ENCODE measurements at regions not wholly inside any gene's neighbourhood (a gene's known extent, or its start where the extent isn't known, plus 50 kb on each side); places are given as distances from the start of the nearest gene placed in this dataset.

DNA sequence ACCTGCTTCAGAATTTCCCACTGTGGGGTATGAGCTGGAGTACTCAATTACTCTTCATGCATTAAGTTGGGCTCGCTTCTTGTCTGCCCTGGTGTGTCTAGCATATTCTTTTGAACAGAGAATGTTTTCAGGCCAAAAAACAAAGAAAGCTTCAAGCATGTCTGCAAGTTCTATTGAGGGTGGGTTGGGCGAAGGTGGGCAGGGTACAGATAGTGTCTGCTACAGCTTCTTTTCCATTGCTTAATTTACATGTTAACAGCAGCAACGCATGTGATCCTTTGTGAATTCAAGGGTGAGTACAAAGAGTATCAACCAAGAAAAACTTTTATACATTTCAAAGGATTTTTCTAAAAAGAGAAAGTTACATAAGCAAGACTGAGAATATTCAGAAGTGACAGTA is 406.5 kb downstream of the IRS2 start:
- no peak for TF ChIP-seq Cebpa-rat (IDR thresholded peaks at IDR 0.05)
- Histone ChIP-seq H3K27ac (no peak overlapping the region), H3K4me1 (no peaks in the 10 kb centered on the region), H3K9me3 (replicated peaks in 1 of 11) (no peaks in the 10 kb centered on the region), H3K36me3 (no peaks in the 10 kb centered on the region), H3K27me3 (no peaks in the 10 kb centered on the region), H3K4me3 (no peak overlapping the region), H3K4me2 (no peak overlapping the region), H4K20me1 (no peaks in the 10 kb centered on the region), H3K9ac (no peak overlapping the region)

DNA sequence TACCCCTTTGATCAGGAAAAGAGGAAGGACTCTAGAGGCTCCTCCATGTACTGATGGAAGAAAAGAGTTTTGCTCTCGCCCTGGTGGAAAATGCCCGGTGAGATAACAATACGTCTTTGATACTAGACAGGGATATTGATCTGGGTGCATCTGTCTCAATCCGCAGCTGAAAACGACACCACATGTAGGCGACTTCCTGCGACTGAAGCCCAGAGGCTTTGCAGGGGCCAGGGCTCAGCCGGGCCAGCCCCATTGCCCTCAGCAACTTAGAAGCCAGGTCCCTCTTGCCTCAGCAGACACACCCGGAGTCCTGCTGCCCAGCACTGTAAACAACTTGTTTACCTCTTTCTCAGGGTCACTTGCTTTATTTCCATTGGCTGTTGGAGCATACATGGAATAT is 409.4 kb downstream of the IRS2 start:
- no peak for TF ChIP-seq Cebpa-rat (IDR thresholded peaks at IDR 0.05)
- Histone ChIP-seq H3K9me3 (replicated peaks in 1 of 11) (no peaks in the 10 kb centered on the region), H3K4me3 (no peak overlapping the region), H3K4me1 (no peaks in the 10 kb centered on the region), H4K20me1 (no peaks in the 10 kb centered on the region), H3K36me3 (no peaks in the 10 kb centered on the region), H3K27ac (no peak overlapping the region), H3K4me2 (no peak overlapping the region), H3K27me3 (no peaks in the 10 kb centered on the region), H3K9ac (no peak overlapping the region)

GRCh38 chr13:109374609-109375200 is 411.7 kb downstream of the IRS2 start:
- H3K9me3 ChIP-seq (replicated peaks in 1 of 11): no peaks in the 10 kb centered on the region
- H3K36me3 ChIP-seq: no peaks in the 10 kb centered on the region
- no peak overlapping the region for H3K27ac ChIP-seq
- H3K27me3 ChIP-seq: no peaks in the 10 kb centered on the region
- H4K20me1 ChIP-seq: no peaks in the 10 kb centered on the region; a peak in 1 of 22 replicates
- no peak overlapping the region for H3K4me3 ChIP-seq
- peaks cover 0 to 5% (median 0%) of the 10 kb centered on the region in 10 experiments; a peak in 1 of 20 replicates for H3K4me1 ChIP-seq
- no peak for TF ChIP-seq Cebpa-rat (IDR thresholded peaks at IDR 0.05)
- no peak overlapping the region for H3K4me2 ChIP-seq
- H3K9ac ChIP-seq: no peak overlapping the region

GRCh38 chr13:109372666-109373065 is 413.7 kb downstream of the IRS2 start:
- no peak overlapping the region for H3K4me3 ChIP-seq
- peaks cover 0 to 5% (median 0%) of the 10 kb centered on the region in 10 experiments; a peak in 1 of 20 replicates for H3K4me1 ChIP-seq
- H3K9me3 ChIP-seq (replicated peaks in 1 of 11): no peaks in the 10 kb centered on the region
- no peaks in the 10 kb centered on the region for H3K36me3 ChIP-seq
- no peak overlapping the region for H3K4me2 ChIP-seq
- no peak overlapping the region for H3K9ac ChIP-seq
- no peak for TF ChIP-seq Cebpa-rat (IDR thresholded peaks at IDR 0.05)
- no peaks in the 10 kb centered on the region; a peak in 1 of 22 replicates for H4K20me1 ChIP-seq
- H3K27ac ChIP-seq: no peak overlapping the region
- no peaks in the 10 kb centered on the region for H3K27me3 ChIP-seq

GRCh38 chr13:109371066-109371465 is 415.3 kb downstream of the IRS2 start:
- no peaks in the 10 kb centered on the region for H3K36me3 ChIP-seq
- no peaks in the 10 kb centered on the region; a peak in 1 of 22 replicates for H4K20me1 ChIP-seq
- peaks cover 0 to 5% (median 2%) of the 10 kb centered on the region in 11 experiments; a peak in 9 of 22 replicates for H3K9me3 ChIP-seq (replicated peaks in 1 of 11)
- H3K4me2 ChIP-seq: no peak overlapping the region
- no peak overlapping the region for H3K4me3 ChIP-seq
- TF ChIP-seq Cebpa-rat (IDR thresholded peaks at IDR 0.05): no peak
- no peak overlapping the region for H3K9ac ChIP-seq
- H3K27me3 ChIP-seq: no peaks in the 10 kb centered on the region
- peaks cover 0 to 5% (median 0%) of the 10 kb centered on the region in 10 experiments; a peak in 1 of 20 replicates for H3K4me1 ChIP-seq
- H3K27ac ChIP-seq: no peak overlapping the region

GRCh38 chr13:109370496-109370895 is 415.9 kb downstream of the IRS2 start:
- no peak overlapping the region for H3K4me2 ChIP-seq
- no peaks in the 10 kb centered on the region for H3K36me3 ChIP-seq
- H4K20me1 ChIP-seq: no peaks in the 10 kb centered on the region; a peak in 1 of 22 replicates
- no peak overlapping the region for H3K27ac ChIP-seq
- peaks cover 4 to 11% (median 8%) of the 10 kb centered on the region in 11 experiments; a peak in 13 of 22 replicates for H3K9me3 ChIP-seq (replicated peaks in 1 of 11)
- TF ChIP-seq Cebpa-rat (IDR thresholded peaks at IDR 0.05): no peak
- H3K4me3 ChIP-seq: no peak overlapping the region
- H3K27me3 ChIP-seq: no peaks in the 10 kb centered on the region
- H3K4me1 ChIP-seq: peaks cover 0 to 5% (median 0%) of the 10 kb centered on the region in 10 experiments; a peak in 1 of 20 replicates
- H3K9ac ChIP-seq: no peak overlapping the region

GRCh38 chr13:109369353-109370052 is 416.9 kb downstream of the IRS2 start:
- no peak overlapping the region for H3K4me2 ChIP-seq
- no peak overlapping the region for H3K9ac ChIP-seq
- no peaks in the 10 kb centered on the region; a peak in 1 of 22 replicates for H4K20me1 ChIP-seq
- H3K4me1 ChIP-seq: peaks cover 0 to 5% (median 0%) of the 10 kb centered on the region in 10 experiments; a peak in 1 of 20 replicates
- no peak for TF ChIP-seq Cebpa-rat (IDR thresholded peaks at IDR 0.05)
- H3K9me3 ChIP-seq (replicated peaks in 1 of 11): peaks cover 7 to 20% (median 13%) of the 10 kb centered on the region in 11 experiments; a peak in 13 of 22 replicates
- no peak overlapping the region for H3K27ac ChIP-seq
- H3K36me3 ChIP-seq: no peaks in the 10 kb centered on the region
- no peaks in the 10 kb centered on the region for H3K27me3 ChIP-seq
- H3K4me3 ChIP-seq: no peak overlapping the region

GRCh38 chr13:109368230-109368629 is 418.2 kb downstream of the IRS2 start:
- no peaks in the 10 kb centered on the region; a peak in 1 of 22 replicates for H4K20me1 ChIP-seq
- H3K27ac ChIP-seq: no peak overlapping the region
- peaks cover 0 to 5% (median 0%) of the 10 kb centered on the region in 10 experiments; a peak in 1 of 20 replicates for H3K4me1 ChIP-seq
- no peak overlapping the region for H3K4me3 ChIP-seq
- no peaks in the 10 kb centered on the region for H3K36me3 ChIP-seq
- H3K9ac ChIP-seq: no peak overlapping the region
- H3K27me3 ChIP-seq: no peaks in the 10 kb centered on the region
- H3K4me2 ChIP-seq: no peak overlapping the region
- no peak for TF ChIP-seq Cebpa-rat (IDR thresholded peaks at IDR 0.05)
- H3K9me3 ChIP-seq (replicated peaks in 1 of 11): peaks cover 7 to 20% (median 14%) of the 10 kb centered on the region in 11 experiments; a peak in 13 of 22 replicates

GRCh38 chr13:109366525-109366924 is 419.9 kb downstream of the IRS2 start:
- H3K9me3 ChIP-seq (replicated peaks in 1 of 11): peaks cover 7 to 20% (median 14%) of the 10 kb centered on the region in 11 experiments; a peak in 13 of 22 replicates
- TF ChIP-seq Cebpa-rat (IDR thresholded peaks at IDR 0.05): no peak
- H3K27me3 ChIP-seq: no peaks in the 10 kb centered on the region
- no peak overlapping the region for H3K27ac ChIP-seq
- H4K20me1 ChIP-seq: no peaks in the 10 kb centered on the region; a peak in 1 of 22 replicates
- no peak overlapping the region for H3K9ac ChIP-seq
- H3K4me3 ChIP-seq: no peak overlapping the region
- H3K4me2 ChIP-seq: no peak overlapping the region
- H3K4me1 ChIP-seq: peaks cover 0 to 5% (median 0%) of the 10 kb centered on the region in 10 experiments; a peak in 1 of 20 replicates
- no peaks in the 10 kb centered on the region for H3K36me3 ChIP-seq

All from BLaER1 treated with 17β-estradiol and CSF1 and Interleukin-3, amounts not matched to agents 10 nM and 100 nM (cell line).